ENCODE measurements at regions not wholly inside any gene's neighbourhood (a gene's known extent, or its start where the extent isn't known, plus 50 kb on each side); places are given as distances from the start of the nearest gene placed in this dataset.
"Not testable (repeated sequence)": the region's sequence is repeated elsewhere in the genome, so short reads cannot be mapped to it uniquely, and the experiment has no call there.

GRCh38 chr18:14236356-14237048 lies 104.3 kb upstream of the ZNF519 start:
- H3K36me3 ChIP-seq (ENCODE audit: control insufficient read depth in 2 of 2, insufficient read depth in 2 of 2, low read length in 1 of 2); H3K27me3 ChIP-seq (replicated peaks in 1 of 2; ENCODE audit: control insufficient read depth in 2 of 2, insufficient read depth in 2 of 2, low read length in 1 of 2); intact Hi-C loops (cut with micrococcal nuclease; ENCODE audit: unreplicated experiment); CTCF ChIA-PET; H3K9me3 ChIP-seq (replicated peaks; ENCODE audit: control insufficient read depth, insufficient read depth, low read length); H4K20me1 ChIP-seq (ENCODE audit: control insufficient read depth, insufficient read depth); H3K79me2 ChIP-seq (ENCODE audit: control insufficient read depth, insufficient read depth, low read length); H3K27ac ChIP-seq (ENCODE audit: control insufficient read depth, insufficient read depth); POLR2A ChIA-PET; H3K4me3 ChIP-seq; BruUV-seq (replicated peaks); H3K4me2 ChIP-seq (ENCODE audit: control insufficient read depth, insufficient read depth); RAD21 ChIA-PET (ENCODE audit: unreplicated experiment); ATAC-seq; in situ Hi-C loops (cut with MboI); H3K4me1 ChIP-seq (ENCODE audit: control insufficient read depth, insufficient read depth, low read length); H2AFZ ChIP-seq (ENCODE audit: control insufficient read depth, low read depth, low read length); SMC1A ChIA-PET (ENCODE audit: uncharacterized antibody, unreplicated experiment); FAIRE-seq; H3K9ac ChIP-seq (ENCODE audit: control insufficient read depth, insufficient read depth, low read length): not testable (repeated sequence)
- peak; percentile 2 for DNase-seq (ENCODE audit: low read depth, low spot score)
- 48% methylated on average over 2 of the region's 3 CpGs for WGBS (ENCODE audit: insufficient coverage, insufficient replicate concordance, low lambda C conversion rate, missing lambda C conversion rate)
- TF ChIP-seq NFIC (IDR thresholded peaks at IDR 0.05; ENCODE audit: low read depth, low read length) (peak; percentile 60; the same call in 1 of the 2 replicates), RELB (IDR thresholded peaks at IDR 0.05; ENCODE audit: low read depth) (peak; percentile 70), FOXM1 (IDR thresholded peaks at IDR 0.05; ENCODE audit: low read depth, low read length) (0 out of 2 replicates have a peak, but pooled peaks have one; percentile 26), RUNX3 (IDR thresholded peaks at IDR 0.05; ENCODE audit: low read length) (peak; percentile 13; the same call in 1 of the 2 replicates), JUNB (IDR thresholded peaks at IDR 0.05) (0 out of 2 replicates have a peak, but pooled peaks have one; percentile 39), IKZF2 (IDR thresholded peaks at IDR 0.05) (peak in 1 of 2 experiments; percentile 23; a peak in 1 of 4 replicates)

- ATAC-seq; POLR2A ChIA-PET; FAIRE-seq; BruUV-seq (replicated peaks); H3K27me3 ChIP-seq (replicated peaks in 1 of 2; ENCODE audit: control insufficient read depth in 2 of 2, insufficient read depth in 2 of 2, low read length in 1 of 2); H3K9ac ChIP-seq (ENCODE audit: control insufficient read depth, insufficient read depth, low read length); H3K79me2 ChIP-seq (ENCODE audit: control insufficient read depth, insufficient read depth, low read length); H3K9me3 ChIP-seq (replicated peaks; ENCODE audit: control insufficient read depth, insufficient read depth, low read length); H4K20me1 ChIP-seq (ENCODE audit: control insufficient read depth, insufficient read depth); in situ Hi-C loops (cut with MboI); H3K4me2 ChIP-seq (ENCODE audit: control insufficient read depth, insufficient read depth); H3K36me3 ChIP-seq (ENCODE audit: control insufficient read depth in 2 of 2, insufficient read depth in 2 of 2, low read length in 1 of 2); CTCF ChIA-PET; H3K4me1 ChIP-seq (ENCODE audit: control insufficient read depth, insufficient read depth, low read length); H3K27ac ChIP-seq (ENCODE audit: control insufficient read depth, insufficient read depth); DNase-seq (ENCODE audit: low read depth, low spot score); H2AFZ ChIP-seq (ENCODE audit: control insufficient read depth, low read depth, low read length); H3K4me3 ChIP-seq; SMC1A ChIA-PET (ENCODE audit: uncharacterized antibody, unreplicated experiment); intact Hi-C loops (cut with micrococcal nuclease; ENCODE audit: unreplicated experiment); RAD21 ChIA-PET (ENCODE audit: unreplicated experiment): not testable (repeated sequence)
- 27% methylated on average over 4 of the region's 4 CpGs for WGBS (ENCODE audit: insufficient coverage, insufficient replicate concordance, low lambda C conversion rate, missing lambda C conversion rate)
Measured at GRCh38 chr18:14225286-14225679, 93.0 kb upstream of the ZNF519 start.

- SMC1A ChIA-PET (ENCODE audit: uncharacterized antibody, unreplicated experiment); H3K4me3 ChIP-seq; FAIRE-seq; CTCF ChIA-PET; H3K9me3 ChIP-seq (replicated peaks; ENCODE audit: control insufficient read depth, insufficient read depth, low read length); H3K4me2 ChIP-seq (ENCODE audit: control insufficient read depth, insufficient read depth); ATAC-seq; H3K27ac ChIP-seq (ENCODE audit: control insufficient read depth, insufficient read depth); H3K36me3 ChIP-seq (ENCODE audit: control insufficient read depth in 2 of 2, insufficient read depth in 2 of 2, low read length in 1 of 2); RAD21 ChIA-PET (ENCODE audit: unreplicated experiment); DNase-seq (ENCODE audit: low read depth, low spot score); H3K27me3 ChIP-seq (replicated peaks in 1 of 2; ENCODE audit: control insufficient read depth in 2 of 2, insufficient read depth in 2 of 2, low read length in 1 of 2); H3K9ac ChIP-seq (ENCODE audit: control insufficient read depth, insufficient read depth, low read length); H3K79me2 ChIP-seq (ENCODE audit: control insufficient read depth, insufficient read depth, low read length); BruUV-seq (replicated peaks); intact Hi-C loops (cut with micrococcal nuclease; ENCODE audit: unreplicated experiment); H4K20me1 ChIP-seq (ENCODE audit: control insufficient read depth, insufficient read depth); POLR2A ChIA-PET; H2AFZ ChIP-seq (ENCODE audit: control insufficient read depth, low read depth, low read length); H3K4me1 ChIP-seq (ENCODE audit: control insufficient read depth, insufficient read depth, low read length): not testable (repeated sequence)
- in situ Hi-C loops (cut with MboI), result loop anchor here (25.0 kb wide), 1 partner anchor 112 kb away; no protein-coding TSS in a partner anchor
- 66% methylated on average over 26 of the region's 27 CpGs for WGBS (ENCODE audit: insufficient coverage, insufficient replicate concordance, low lambda C conversion rate, missing lambda C conversion rate)
Measured at GRCh38 chr18:14224551-14225285, 92.5 kb upstream of the ZNF519 start.
